GM13976 (cell line): ENCODE measurements at regions not wholly inside any gene's neighbourhood (a gene's known extent, or its start where the extent isn't known, plus 50 kb on each side); places are given as distances from the start of the nearest gene placed in this dataset.
"Not testable (repeated sequence)": the region's sequence is repeated elsewhere in the genome, so short reads cannot be mapped to it uniquely, and the experiment has no call there.

ENCODE experiments used
- DNase-seq: peaks from one replicate; pipeline ENCODE4 v3.0.0; 2012; ENCODE audit warnings: low spot score
- in situ Hi-C: fragments of 300-500 bp; cut with MboI; formaldehyde crosslinking; loops from one replicate; pipeline ENCODE4 v1.12.0; 2022; ENCODE audit warnings: low sequenced_read_pairs, mixed read lengths, inconsistent platforms; ENCODE audit not compliant: unreplicated experiment
- TF ChIP-seq, protein P1 (sequence below): IDR thresholded peaks from 2 replicates; pipeline ENCODE4 v1.5.1; 2012; ENCODE audit warnings: borderline replicate concordance, mild to moderate bottlenecking; ENCODE audit not compliant: insufficient read depth; ENCODE audit errors: extremely low read depth, missing control alignments, control extremely low read depth

DNA sequence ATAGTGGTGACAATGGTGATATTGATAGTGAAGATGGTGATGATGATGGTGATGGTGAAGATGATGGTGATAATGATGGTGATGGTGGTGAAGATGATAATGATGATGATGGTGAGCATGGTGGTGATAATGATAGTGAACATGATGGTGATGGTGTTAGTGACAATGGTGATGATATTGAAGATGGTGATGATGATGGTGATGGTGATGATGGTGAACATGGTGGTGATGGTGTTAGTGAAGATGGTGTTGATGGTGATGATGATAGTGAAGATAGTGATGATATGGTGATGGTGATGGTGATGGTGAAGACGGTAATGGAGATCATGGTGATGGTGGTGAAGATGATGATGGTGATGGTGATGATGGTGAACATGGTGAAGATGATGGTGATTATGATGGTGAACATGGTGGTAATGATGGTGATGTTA is 259.2 kb downstream of the MATN1 start:
- in situ Hi-C loops = no loop called here
- TF ChIP-seq, protein P1, sequence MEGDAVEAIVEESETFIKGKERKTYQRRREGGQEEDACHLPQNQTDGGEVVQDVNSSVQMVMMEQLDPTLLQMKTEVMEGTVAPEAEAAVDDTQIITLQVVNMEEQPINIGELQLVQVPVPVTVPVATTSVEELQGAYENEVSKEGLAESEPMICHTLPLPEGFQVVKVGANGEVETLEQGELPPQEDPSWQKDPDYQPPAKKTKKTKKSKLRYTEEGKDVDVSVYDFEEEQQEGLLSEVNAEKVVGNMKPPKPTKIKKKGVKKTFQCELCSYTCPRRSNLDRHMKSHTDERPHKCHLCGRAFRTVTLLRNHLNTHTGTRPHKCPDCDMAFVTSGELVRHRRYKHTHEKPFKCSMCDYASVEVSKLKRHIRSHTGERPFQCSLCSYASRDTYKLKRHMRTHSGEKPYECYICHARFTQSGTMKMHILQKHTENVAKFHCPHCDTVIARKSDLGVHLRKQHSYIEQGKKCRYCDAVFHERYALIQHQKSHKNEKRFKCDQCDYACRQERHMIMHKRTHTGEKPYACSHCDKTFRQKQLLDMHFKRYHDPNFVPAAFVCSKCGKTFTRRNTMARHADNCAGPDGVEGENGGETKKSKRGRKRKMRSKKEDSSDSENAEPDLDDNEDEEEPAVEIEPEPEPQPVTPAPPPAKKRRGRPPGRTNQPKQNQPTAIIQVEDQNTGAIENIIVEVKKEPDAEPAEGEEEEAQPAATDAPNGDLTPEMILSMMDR = no peak
- no peak for DNase-seq

- in situ Hi-C loops = no loop called here
- DNase-seq = no peak
- TF ChIP-seq, protein P1 = no peak
These were observed 260.5 kb downstream of the MATN1 start for GRCh38 chr1:30462826-30463425.

DNA sequence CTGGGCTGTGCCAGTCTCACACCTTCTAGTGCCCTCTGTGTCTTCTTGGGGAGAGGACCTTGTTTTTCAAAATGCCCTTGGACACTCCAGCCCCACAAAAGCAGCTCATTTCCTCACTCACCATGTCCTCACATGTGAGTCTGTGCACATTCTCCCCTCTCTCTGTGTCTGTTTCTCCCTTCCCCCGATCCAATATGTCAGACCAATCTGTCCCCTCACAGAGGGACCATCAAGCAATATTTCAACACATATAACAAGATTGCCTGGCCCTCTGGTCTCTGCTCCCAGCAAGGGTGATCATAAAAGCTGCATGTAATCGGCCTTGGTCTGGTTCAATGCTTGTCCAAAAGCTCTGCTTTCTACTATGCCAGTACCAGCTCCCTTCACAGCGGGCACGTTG is 261.2 kb downstream of the MATN1 start:
- in situ Hi-C loops = no loop called here
- TF ChIP-seq, protein P1 = no peak

GRCh38 chr1:30461640-30462039 is 261.7 kb downstream of the MATN1 start:
- in situ Hi-C loops = no loop called here
- TF ChIP-seq, protein P1 = no peak
- DNase-seq = no peak

More for the DNA sequence above, 261.2 kb downstream of the MATN1 start:
- no peak for DNase-seq

DNA sequence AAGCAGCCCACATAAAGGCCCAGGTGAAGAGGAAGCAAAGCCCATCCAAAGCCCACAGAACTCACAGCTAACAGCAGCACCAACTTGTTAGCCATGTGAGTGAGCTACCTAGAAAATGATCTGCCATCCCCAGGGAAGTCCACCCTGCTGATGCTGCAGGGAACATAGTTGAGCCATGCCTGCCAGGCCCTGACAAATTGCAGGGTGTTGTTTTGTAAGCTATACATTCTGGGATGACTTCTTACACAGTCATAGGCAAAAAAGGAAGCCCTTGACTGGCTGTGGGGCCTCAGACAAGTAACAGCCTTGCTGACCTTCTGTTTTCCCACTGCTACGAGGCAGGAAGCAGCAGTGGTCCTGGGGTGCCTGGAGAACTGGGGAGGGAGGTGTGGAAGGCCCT is 262.7 kb downstream of the MATN1 start:
- TF ChIP-seq, protein P1 = no peak
- in situ Hi-C loops = no loop called here
- no peak for DNase-seq

- DNase-seq, in situ Hi-C loops: not testable (repeated sequence)
These were observed 264.5 kb downstream of the MATN1 start for GRCh38 chr1:30458730-30459485.

DNA sequence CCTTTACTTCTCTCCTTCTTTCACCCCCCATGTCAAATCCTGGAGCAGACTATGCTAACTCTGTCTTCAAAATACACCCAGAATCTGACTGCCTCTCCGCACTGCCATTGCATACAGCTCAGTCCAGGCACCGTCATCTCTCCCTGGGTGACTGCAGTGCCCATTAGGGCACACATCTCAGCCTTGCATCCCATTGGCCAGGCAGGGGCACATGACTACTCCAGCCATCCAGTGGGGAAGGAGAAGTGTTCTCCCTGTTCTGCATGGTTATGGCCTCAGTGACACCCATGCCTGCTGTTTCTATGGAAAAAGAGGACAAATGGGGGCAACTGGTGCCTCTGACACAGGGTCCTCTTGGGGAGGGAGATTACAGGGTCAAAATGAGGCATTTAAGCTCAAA is 270.5 kb downstream of the MATN1 start:
- DNase-seq = no peak
- in situ Hi-C loops = no loop called here
- TF ChIP-seq, protein P1 = no peak
